ENCODE measurements at regions not wholly inside any gene's neighbourhood (a gene's known extent, or its start where the extent isn't known, plus 50 kb on each side); places are given as distances from the start of the nearest gene placed in this dataset.

GRCh38 chr13:50745542-50746115 is 97.9 kb downstream of the DLEU7 start:
- TF ChIP-seq CTCF (IDR thresholded peaks at IDR 0.05 in 8 of 11, conservative IDR thresholded peaks at IDR 0.05 in 3 of 11) (no peak), POLR2A (IDR thresholded peaks at IDR 0.05) (no peak), POLR2AphosphoS5 (IDR thresholded peaks at IDR 0.05) (no peak)
